Right hindlimb (tissue), 1 donor: ENCODE measurements at regions not wholly inside any gene's neighbourhood (a gene's known extent, or its start where the extent isn't known, plus 50 kb on each side); places are given as distances from the start of the nearest gene placed in this dataset.

Source experiments
- DNase-seq: peaks from one replicate; pipeline ENCODE4 v3.0.0-alpha.2; 2018

DNA sequence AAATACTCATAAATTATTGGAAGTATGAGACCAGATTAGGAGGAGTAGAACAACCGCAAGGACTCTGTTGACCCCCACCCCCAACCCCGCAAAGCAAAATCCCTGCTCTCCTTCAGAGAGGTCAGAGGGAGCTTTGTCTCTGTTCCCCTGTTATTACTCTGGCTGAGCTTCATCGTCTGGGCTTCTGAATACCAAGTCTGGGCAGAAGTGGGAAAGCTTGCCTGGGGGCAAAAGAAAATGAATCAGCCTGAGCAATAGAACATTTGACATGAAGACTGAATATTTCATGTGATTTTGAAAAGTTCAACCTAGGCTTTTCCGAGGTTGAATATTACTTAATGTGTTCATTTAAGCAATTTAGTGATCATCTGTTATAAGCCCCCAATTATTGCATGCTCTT, 114.6 kb upstream of the ARHGAP28 start:
- DNase-seq = no peak

GRCh38 chr18:6616981-6617380, 112.5 kb upstream of the ARHGAP28 start:
- DNase-seq = no peak

GRCh38 chr18:6621437-6621836, 108.1 kb upstream of the ARHGAP28 start:
- no peak for DNase-seq

DNA sequence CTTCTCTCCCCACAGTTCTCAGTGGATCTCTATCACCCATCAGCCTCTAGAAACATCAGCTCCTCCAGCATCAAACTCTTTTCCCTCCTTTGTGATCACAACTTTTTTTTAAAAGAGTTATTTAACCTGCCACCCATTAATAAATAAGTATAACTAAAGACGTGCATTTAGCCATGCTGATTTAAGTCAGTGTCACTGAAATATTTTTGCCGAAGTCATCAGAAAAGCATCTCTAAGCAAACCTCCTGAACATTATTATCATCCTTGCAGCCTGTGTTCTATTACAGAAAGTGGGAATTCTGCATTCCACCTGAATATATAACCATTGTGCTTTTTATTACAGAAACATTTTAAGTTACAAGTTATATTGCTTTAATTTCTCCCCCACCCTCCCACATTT, 106.2 kb upstream of the ARHGAP28 start:
- no peak for DNase-seq

DNA sequence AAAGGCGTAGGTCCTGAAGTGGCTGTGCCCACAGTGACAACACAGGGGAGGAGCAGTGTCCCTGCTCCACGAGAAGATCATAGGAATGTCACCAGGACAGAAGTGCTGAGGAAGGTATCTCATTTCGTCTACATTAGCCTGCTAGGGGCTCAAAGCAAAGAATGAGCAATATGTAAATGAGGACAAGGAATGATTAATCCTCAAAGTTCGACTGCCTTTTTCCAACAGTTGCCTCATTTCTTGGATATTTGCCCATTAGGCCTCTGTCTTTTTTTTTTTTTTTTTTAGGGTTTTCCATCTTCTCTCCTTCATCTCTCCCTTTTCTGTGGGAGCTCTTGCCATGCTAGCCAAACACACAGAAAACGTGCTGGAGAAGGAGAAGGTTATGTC, 105.2 kb upstream of the ARHGAP28 start:
- no peak for DNase-seq

GRCh38 chr18:6624661-6625311, 104.7 kb upstream of the ARHGAP28 start:
- DNase-seq = no peak

DNA sequence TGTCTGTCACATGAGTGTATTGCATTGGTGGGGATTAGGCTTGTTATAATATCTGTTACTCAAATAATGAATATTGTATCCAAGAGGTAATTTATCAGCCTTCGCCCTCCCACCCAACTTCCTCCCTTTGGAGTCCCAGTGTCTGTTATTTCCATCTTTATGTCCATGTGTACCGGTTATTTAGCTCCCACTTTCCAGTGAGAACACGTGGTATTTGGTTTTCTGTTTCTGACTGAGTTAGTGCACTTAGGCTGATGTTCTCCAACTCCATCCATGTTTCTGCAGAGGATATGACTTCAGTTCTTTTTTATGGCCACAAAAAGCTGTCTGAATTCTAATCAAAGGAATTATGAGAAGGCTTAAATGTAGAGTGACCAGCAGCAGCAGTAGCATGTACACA, 104.0 kb upstream of the ARHGAP28 start:
- no peak for DNase-seq

DNA sequence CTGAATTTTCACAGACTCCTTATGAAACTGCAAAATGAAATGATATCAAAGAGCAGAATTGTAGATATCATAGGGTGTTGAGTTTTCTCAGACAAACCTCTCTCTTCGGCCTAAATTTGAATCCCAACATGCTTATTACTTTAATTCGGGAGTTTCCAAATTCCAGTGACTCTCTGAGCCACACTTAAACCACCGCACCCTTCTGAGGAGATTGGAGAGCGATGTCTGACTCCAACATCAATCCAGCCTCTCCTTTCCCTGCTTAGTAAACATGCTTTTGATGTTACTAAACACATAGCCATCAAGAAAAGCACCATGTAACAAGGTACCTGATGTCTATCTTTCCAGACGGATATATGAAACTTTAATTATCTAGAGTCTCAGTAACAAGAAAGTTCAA, 103.1 kb upstream of the ARHGAP28 start:
- DNase-seq = no peak

DNA sequence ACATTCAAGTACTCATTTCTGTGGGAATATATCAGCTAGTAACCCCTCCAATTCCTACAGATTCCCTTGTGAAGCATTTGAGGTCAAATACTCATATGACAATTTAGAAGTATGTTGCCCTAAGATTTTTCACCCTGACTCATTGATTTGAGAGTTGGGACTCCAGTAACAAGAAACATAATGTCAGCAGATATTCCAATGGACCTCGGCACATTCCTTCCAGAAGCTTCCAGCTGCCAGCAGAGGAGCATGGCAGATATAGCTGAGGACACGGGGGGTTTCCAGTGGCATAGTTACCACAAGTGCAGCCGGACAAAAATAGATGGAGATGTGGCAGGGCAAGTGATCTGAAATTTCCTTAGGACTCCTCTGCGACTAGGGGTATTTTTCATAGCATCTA, 101.9 kb upstream of the ARHGAP28 start:
- no peak for DNase-seq

- no peak for DNase-seq
Observed at GRCh38 chr18:6628187-6628586, 101.3 kb upstream of the ARHGAP28 start.

- no peak for DNase-seq
Observed at GRCh38 chr18:6629635-6630140, 99.8 kb upstream of the ARHGAP28 start.

DNA sequence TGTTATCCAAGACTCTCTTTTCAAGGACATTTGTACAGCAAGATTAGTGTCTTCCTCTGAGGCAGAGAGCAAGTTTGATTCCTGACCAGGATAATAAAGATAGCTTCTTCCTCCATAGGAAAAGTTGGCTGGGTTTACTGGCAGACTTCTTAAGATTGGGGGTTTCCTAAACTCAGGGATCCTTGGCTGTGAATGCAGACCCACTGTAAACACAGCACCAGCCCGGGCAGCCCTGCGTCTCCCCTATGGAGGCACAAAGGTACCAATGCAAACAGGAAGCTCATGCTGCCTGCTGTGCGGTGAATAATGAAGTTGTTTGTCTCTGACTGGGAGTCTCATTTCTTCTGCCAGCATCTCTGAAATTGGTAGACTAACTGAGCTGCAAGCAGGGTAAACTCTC, 96.2 kb upstream of the ARHGAP28 start:
- DNase-seq = no peak

GRCh38 chr18:6636091-6636490, 93.4 kb upstream of the ARHGAP28 start:
- DNase-seq = no peak

GRCh38 chr18:6638447-6638846, 91.1 kb upstream of the ARHGAP28 start:
- DNase-seq = no peak

GRCh38 chr18:6639305-6639704, 90.2 kb upstream of the ARHGAP28 start:
- no peak for DNase-seq

DNA sequence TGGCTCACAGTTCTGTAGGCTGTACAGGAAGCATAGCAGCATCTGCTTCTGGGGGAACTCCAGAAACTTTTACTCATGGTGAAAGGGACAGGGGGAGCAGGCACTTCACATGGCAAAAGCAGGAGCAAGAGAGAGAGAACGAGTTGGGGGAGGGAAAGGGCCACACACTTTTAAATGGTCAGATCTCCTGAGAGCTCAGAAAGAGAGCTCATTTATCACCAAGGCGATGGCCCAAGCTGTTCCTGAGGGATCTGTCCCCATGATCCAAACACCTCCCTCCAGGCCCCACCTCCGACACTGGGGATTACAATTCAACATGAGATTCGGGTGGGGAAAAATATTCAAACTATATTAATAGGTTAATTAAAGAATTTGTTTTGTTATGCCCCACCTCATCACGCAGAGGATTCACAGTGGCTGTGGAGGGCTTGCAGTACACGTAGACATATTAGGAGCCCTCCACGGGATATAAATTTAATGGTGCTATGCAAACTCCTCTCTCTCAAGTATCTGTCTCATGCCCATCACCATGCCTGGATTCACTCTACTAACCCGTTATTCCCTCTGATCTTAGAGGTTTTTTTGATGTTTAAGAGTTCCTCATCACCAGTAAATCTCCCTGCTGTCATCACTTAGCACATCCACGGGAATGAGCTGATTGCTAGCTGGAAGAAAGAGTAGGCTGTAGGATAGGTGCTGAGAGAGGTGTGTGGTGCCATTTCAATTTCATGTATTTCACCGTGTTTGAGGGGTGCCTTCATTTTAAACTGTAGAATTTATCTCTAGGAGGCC, 84.5 kb upstream of the ARHGAP28 start:
- no peak for DNase-seq

DNA sequence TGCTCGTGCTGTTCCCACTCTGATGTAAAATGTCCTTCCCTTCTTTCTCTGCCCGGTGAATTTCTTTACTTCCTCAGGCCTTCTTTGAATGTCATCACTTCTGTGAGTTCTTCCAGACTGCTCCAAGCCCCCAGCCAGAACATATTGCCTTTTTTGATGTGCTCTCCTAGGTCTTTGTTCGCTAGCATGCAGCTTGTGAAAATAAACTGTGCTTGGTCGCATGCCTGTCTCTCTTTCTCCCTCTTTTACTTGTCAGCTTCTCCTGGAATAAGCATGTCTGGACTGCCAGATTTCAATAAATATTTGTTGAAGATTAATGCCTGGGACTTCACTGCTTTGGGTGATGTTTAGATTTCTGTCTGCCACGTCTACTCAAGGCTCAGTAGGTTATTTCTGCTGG, 82.7 kb upstream of the ARHGAP28 start:
- DNase-seq = no peak

DNA sequence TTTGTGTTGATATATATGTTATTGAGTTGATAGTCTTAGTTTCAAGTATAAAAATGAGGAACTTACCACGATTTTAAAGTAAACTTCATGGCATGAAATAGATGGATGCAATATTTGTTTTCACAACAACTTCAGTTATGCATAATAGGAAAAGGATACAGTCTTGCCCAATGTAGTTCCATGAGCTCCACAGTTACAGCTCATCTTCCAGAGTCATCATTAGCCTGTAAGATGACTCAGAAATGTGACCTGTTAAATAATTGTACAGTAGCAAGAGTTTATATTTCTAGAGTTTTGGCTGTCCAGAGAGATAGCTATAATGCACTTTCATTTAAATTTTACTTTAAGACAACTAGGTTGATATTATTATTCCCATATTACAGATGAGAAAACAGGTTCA, 80.9 kb upstream of the ARHGAP28 start:
- DNase-seq = no peak

DNA sequence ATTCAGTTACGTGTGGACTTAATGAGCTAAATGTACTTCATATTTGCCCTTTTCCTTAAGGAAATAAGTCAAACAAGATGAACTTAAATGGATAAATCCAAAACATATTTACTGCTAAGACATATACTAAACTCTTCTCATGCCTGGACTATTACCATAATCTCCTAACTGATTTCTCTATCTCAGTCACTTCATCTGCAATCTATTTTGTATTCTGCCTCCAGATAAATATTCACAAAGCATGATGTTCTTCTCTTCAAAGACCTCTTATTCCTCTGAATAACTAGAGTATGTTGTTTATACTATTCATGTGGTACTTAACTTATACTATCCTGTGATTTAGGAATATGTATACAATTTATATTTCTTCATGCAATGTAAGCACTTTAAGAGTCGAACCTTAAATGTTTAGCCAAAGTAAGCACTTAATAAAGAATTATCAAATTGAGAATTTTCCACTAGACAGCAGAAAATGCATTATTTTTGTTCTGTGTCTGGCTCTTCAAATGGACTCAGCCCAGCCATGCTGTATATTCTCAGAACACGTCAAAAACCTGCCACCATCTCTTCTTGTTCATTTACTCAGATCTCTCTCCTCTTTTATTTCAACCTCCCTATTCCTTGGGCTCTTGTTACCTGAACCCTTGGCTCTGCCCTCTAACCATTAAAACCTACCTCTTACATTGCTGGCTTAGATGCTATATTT, 79.9 kb upstream of the ARHGAP28 start:
- no peak for DNase-seq

GRCh38 chr18:6650127-6650507, 79.4 kb upstream of the ARHGAP28 start:
- no peak for DNase-seq

GRCh38 chr18:6650747-6651146, 78.8 kb upstream of the ARHGAP28 start:
- DNase-seq = peak; percentile 28

DNA sequence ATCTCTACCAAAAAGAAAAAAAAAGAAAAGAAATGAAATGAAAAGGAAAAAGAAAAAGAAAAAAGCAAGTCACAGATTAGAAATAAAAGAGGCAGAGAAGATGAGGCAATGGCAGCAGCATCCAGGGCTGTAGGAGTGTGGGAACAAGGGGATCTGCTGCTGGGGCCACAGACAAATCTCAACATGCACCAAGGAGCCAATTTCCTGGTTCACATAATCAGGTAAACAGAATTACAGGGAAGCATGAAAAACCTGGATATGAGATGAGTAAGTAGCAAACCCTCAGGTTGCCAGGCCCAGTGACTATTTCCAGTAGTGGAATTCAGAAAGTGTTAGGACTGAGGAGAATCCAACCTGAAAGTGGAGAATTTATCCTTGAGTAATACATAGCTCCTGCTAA, 77.4 kb upstream of the ARHGAP28 start:
- DNase-seq = no peak

- no peak for DNase-seq
Observed at GRCh38 chr18:6653880-6654279, 75.6 kb upstream of the ARHGAP28 start.
